T-helper 2 cell treated with Interferon-gamma antibody and Interleukin-4, amounts not matched to agents 5 μg/mL and 100 μg/mL, for 36 hours (primary cell): ENCODE measurements at regions not wholly inside any gene's neighbourhood (a gene's known extent, or its start where the extent isn't known, plus 50 kb on each side); places are given as distances from the start of the nearest gene placed in this dataset.

Experiments used
- DNase-seq: peaks from one replicate; pipeline ENCODE4 v3.0.0; 2021; ENCODE audit warnings: low spot score
- H3K27ac Mint-ChIP-seq: one replicate; pipeline ENCODE4 v1.8.0; 2021; ENCODE audit warnings: mild to moderate bottlenecking, mixed read lengths
- H3K27me3 Mint-ChIP-seq: one replicate; pipeline ENCODE4 v1.8.0; 2021; ENCODE audit warnings: low read depth, mixed read lengths
- H3K36me3 Mint-ChIP-seq: one replicate; pipeline ENCODE4 v1.8.0; 2021; ENCODE audit warnings: low read depth, mixed read lengths
- H3K4me1 Mint-ChIP-seq: one replicate; pipeline ENCODE4 v1.8.0; 2021; ENCODE audit warnings: low read depth, mixed read lengths
- H3K4me3 Mint-ChIP-seq: one replicate; pipeline ENCODE4 v1.8.0; 2022; ENCODE audit warnings: mild to moderate bottlenecking, moderate library complexity, mixed read lengths
- H3K9me3 Mint-ChIP-seq: one replicate; pipeline ENCODE4 v1.8.0; 2021; ENCODE audit warnings: mixed read lengths

DNA sequence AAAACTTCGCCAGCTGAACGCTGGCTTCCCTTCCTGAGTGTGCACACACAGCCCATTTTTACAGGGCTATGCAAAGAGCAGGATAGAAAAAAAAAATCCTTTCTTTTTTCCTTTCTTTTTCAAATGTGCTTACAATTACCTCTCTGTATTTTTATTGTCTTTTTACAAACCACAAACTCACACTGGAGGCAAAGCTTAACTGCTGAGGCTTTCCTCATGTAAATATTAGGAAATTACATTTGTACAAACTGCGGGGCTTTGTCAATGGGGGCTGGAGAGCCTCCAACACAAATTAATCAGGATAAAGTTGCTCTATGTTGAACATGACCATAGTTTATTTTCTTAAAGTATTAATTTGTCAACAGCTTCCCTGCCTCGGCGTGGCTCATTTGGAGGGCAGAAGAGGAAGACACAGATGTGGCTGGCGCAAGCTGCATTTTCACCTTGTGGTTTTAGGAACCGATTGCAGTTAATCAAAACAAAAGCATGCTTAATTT is 411.7 kb upstream of the MKI67 start:
- Mint-ChIP-seq H3K9me3 (no peaks in the 10 kb centered on the region), H3K4me1 (no peaks in the 10 kb centered on the region), H3K4me3 (no peak overlapping the region), H3K36me3 (no peaks in the 10 kb centered on the region), H3K27me3 (peaks cover 52% of the 10 kb centered on the region), H3K27ac (no peak overlapping the region)
- no peak for DNase-seq

DNA sequence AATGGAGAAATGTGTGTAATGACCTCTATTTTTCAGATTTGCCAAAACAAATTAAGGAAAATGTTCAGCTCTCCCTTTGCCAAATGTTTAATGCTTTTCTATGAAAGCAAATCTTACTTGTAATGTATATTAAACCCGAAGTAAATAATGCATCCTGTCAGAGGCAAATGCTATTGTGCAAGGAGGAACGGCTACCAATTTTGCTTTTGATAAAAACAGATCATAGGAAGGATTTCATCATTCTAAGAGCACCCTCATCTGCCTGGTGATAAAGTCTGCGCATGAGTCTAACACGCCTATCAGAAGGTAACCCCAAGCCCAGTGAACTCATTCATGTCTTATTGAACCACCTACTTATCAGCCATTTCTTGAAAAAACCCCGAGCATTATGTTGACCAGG is 412.4 kb upstream of the MKI67 start:
- DNase-seq: no peak
- no peak overlapping the region for H3K27ac Mint-ChIP-seq
- H3K9me3 Mint-ChIP-seq: no peaks in the 10 kb centered on the region
- peaks cover 53% of the 10 kb centered on the region for H3K27me3 Mint-ChIP-seq
- H3K4me1 Mint-ChIP-seq: no peaks in the 10 kb centered on the region
- H3K4me3 Mint-ChIP-seq: no peak overlapping the region
- H3K36me3 Mint-ChIP-seq: no peaks in the 10 kb centered on the region

DNA sequence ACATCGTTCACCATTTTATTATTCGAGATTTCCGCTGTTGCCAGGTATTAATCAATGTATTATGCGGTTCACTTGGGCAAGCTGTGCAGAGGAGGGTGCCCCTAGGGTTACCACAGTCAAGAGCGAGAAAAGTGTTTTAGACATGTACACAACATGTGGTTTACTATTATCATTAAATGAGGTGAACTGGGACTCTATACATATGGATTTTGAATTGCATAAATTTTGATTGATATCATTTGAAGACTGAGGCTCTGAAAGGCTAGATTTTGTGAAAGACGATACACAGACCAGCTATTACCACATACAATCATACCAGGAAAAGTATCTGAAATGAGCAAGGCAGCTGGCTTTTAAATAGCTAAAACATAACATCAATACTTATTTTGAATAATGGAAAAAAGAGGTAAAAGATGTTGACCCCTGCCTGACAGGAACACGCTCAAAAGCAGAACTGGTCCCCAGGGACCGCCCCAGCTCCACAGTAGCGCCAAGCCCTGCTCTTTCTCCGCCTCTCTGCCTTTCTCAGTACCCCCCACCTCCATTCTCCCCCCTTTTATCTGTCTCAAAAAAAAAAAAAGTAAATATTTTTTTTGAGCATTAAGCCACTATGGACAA is 413.4 kb upstream of the MKI67 start:
- H3K4me3 Mint-ChIP-seq: no peak overlapping the region
- H3K9me3 Mint-ChIP-seq: no peaks in the 10 kb centered on the region
- H3K27ac Mint-ChIP-seq: no peak overlapping the region
- no peaks in the 10 kb centered on the region for H3K36me3 Mint-ChIP-seq
- no peaks in the 10 kb centered on the region for H3K4me1 Mint-ChIP-seq
- peaks cover 53% of the 10 kb centered on the region for H3K27me3 Mint-ChIP-seq
- DNase-seq: no peak

DNA sequence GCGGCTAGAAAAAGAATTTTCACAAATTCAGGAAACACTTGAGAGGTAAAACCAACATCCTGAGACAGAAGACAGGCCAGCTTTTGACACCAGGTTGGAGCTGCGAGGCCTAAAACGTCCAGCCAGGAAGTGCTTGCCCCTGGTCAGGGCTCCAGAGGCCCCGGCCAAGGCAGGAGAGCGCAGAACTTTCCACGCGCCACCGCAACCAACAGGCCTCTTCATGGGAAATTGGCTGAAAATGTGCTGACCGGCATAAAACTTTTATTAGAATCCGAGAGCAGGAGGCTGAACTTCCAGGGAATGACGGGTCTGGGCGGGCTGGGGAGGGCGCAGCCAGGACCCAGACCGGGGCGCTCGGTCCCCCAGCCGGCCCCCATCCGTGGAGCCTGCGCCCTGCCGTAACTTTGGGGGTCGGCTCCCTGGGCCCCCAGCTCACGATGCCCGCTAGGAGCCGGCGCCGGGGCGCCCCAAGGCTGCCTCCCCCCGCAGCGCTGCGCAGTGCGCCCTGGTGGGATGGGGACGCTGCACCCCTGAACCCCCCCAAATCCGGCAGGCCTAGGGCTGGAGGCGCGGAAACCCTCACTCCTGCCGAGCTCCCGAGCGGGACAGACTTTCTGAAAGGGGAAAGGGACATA is 414.0 kb upstream of the MKI67 start:
- H3K9me3 Mint-ChIP-seq: no peaks in the 10 kb centered on the region
- H3K4me3 Mint-ChIP-seq: no peak overlapping the region
- H3K4me1 Mint-ChIP-seq: no peaks in the 10 kb centered on the region
- no peak for DNase-seq
- H3K27me3 Mint-ChIP-seq: peaks cover 53% of the 10 kb centered on the region
- H3K36me3 Mint-ChIP-seq: no peaks in the 10 kb centered on the region
- H3K27ac Mint-ChIP-seq: no peak overlapping the region

DNA sequence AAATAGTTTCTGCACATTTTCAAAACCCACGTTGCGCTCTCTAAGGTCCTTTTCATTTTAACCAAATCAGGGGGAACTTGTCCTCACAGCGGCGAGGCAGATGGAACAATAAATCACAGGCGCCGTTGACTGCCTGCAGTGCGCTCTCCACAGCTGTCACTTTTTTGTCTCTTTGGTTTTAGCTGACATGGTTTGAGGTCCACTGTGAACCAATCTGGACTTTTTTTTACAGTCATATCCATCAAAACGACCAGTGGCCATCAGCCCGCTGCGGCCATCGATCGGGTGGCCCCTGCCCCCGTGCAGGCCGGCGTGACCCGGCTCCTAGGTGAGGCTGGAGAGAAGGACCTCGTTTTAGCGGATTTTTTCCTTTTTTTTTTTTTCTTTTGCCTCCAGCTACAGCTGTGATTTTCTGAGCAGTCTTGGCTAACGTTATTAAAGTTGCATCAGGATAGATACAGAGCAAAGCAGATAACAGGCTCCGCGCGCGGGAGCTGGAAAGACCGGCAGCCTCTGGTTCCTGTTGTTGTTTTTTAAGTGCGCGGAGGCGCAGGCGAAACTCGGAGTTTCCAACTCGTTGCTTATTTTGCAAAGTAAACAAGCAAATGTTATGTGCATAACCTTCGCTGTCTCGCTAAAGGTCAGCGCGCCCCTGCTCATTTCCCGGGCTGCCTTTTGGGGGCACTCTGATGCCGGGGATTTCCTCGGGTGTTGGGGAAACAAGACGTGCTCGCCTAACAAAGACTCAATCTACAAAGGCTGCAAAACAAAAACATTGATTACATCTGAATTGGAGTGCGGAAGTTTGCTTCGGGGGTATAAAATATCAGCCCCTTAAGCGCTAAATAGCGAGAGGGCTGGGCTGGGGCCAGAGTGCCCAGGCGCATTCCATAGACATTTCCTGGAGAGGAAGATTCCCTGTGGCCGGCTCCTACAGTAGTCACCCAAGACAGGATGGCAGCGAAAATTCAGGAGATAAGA is 414.8 kb upstream of the MKI67 start:
- Mint-ChIP-seq H3K27me3 (peaks cover 51% of the 10 kb centered on the region), H3K27ac (no peak overlapping the region), H3K4me1 (no peaks in the 10 kb centered on the region), H3K9me3 (no peaks in the 10 kb centered on the region), H3K36me3 (no peaks in the 10 kb centered on the region), H3K4me3 (no peak overlapping the region)
- DNase-seq: no peak

DNA sequence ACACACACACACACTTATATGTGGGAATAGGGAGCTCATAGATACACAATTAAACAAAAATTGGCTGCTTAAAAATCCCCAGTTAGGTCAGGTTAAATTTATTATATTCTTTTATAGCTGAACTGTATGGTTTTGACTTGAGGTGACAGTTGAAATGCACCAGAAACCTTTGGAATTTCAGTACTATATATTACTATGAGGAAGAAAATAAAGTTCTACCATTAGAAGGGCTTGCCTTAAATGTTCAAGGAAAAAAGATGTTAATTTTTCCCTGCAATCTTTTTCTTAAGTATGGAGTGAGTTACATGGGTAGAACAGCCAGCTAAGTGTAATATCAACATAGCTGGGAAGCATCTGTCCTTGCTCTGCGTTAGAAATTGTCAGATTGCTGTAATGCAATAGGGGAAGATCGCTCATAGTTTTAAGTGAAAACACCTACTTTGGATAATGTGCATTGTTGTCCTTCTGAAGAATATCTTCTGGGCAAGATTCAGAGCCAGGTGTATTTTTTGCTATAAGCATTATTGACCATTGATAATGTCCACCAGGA is 415.8 kb upstream of the MKI67 start:
- Mint-ChIP-seq H3K4me3 (no peak overlapping the region), H3K36me3 (no peaks in the 10 kb centered on the region), H3K27me3 (peaks cover 45% of the 10 kb centered on the region), H3K4me1 (no peaks in the 10 kb centered on the region), H3K9me3 (no peaks in the 10 kb centered on the region), H3K27ac (no peak overlapping the region)
- no peak for DNase-seq

DNA sequence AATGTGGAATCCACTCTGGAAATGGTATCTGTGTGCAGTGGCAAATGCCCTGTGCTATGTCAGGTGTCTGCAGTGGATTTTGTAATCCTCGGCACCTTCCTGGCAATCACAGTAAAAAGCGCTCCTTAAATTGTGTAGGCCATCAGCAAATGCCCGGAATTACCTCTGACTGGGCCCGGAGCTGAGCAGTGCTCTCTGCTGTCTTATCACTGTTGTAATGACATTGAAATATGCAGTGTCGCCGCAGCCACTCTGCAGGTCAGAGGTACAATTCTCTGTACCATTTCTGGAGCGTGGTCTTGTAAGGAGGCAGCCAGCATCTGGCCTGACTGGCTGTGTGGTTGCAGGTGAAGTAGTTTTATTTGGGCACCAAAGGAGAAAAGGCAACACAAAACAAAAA is 416.4 kb upstream of the MKI67 start:
- Mint-ChIP-seq H3K4me3 (no peak overlapping the region), H3K9me3 (no peaks in the 10 kb centered on the region), H3K36me3 (no peaks in the 10 kb centered on the region), H3K27ac (no peak overlapping the region), H3K27me3 (peaks cover 43% of the 10 kb centered on the region), H3K4me1 (no peaks in the 10 kb centered on the region)
- DNase-seq: no peak

DNA sequence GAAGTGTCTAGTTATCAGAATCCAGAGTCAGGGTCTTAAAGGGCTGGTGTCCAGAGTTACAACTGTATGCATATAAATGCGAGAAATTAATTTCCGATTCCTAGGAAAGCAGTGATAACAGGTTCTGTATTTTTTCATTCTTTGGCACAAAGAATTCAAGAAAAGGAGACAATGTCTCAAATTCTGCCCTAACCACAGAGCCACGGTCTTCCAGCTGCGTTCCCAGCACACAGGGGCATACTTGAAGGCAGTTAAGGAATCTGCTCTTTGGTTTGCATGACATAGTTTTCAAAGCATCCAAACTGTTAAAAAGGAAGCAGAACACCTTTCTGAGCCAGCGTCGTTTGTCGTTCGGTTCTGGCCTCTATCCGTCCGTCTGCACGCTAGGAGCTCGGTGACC is 416.9 kb upstream of the MKI67 start:
- no peaks in the 10 kb centered on the region for H3K9me3 Mint-ChIP-seq
- no peak for DNase-seq
- no peaks in the 10 kb centered on the region for H3K4me1 Mint-ChIP-seq
- H3K4me3 Mint-ChIP-seq: no peak overlapping the region
- no peaks in the 10 kb centered on the region for H3K36me3 Mint-ChIP-seq
- H3K27ac Mint-ChIP-seq: no peak overlapping the region
- H3K27me3 Mint-ChIP-seq: peaks cover 38% of the 10 kb centered on the region

DNA sequence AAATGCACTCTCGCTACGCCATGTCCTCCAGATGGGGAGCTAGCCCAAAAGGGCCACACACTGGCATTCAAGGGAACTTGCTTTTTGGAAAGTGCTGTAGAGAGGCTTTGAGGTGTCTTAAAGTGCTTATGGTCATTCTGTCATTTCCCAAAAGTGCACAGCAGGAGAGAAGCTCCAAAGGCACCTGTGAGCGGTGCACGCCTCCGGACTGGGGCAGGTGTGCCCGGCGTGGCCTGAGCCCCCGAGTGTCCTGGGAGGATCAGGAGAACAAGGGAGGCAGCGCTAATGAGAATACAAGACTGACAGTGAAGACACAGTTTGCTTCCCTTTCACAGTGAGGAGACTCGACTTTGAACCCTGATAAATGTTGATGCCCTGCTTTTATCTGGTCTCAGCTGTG is 419.0 kb upstream of the MKI67 start:
- no peaks in the 10 kb centered on the region for H3K36me3 Mint-ChIP-seq
- H3K27ac Mint-ChIP-seq: no peak overlapping the region
- H3K9me3 Mint-ChIP-seq: no peaks in the 10 kb centered on the region
- peaks cover 19% of the 10 kb centered on the region for H3K27me3 Mint-ChIP-seq
- H3K4me1 Mint-ChIP-seq: no peaks in the 10 kb centered on the region
- no peak for DNase-seq
- H3K4me3 Mint-ChIP-seq: no peak overlapping the region

DNA sequence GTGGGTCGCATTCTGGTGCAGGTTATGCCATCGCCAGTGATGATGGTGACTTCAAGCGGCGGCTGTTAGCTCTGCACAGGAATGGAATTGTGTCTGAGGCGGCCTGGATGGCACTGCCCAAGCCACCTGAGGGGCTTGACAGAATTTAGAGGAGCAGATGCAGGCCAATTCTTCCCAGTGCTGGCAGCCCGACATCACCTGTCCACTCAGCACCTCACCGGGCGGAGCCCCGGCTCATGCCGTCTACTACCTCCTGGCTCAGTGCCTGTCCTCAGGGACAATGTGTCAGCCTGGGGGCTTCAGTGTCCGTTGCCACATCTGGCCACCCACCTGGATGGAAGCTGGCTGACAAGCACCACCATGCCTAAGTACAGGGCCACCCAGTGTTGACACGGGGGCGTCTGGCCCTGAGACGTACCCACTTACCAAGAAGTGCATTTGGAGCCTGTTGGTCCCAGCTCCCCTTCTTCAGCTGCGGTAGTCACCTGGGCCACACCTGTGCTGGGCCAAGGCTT is 420.5 kb upstream of the MKI67 start:
- Mint-ChIP-seq H3K27me3 (peaks cover 7% of the 10 kb centered on the region), H3K4me1 (no peaks in the 10 kb centered on the region), H3K4me3 (no peak overlapping the region), H3K27ac (no peak overlapping the region), H3K36me3 (no peaks in the 10 kb centered on the region), H3K9me3 (no peaks in the 10 kb centered on the region)
- DNase-seq: no peak

DNA sequence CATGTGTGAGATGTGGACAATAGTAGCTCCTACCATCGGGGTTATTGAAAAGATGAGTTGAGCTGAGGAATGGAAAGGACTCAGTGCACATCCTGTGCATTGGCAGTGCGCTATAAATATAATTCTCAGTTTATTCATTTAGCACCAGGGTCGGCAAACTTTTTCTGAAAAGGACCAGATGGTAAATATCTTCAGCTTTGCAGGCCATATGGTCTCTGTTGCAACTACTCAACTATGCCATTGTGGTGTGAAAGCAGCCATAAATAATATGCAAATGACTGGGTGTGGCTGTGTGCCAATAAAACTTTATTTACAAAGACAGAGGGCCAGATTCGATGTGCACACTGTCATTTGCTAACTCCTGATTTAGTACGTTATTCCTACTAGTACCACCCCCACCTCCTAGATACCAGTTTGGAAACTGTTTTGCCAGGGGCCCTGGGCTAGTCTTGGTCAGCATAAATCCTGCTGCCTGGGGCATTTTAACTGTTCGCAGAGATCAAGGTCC is 422.9 kb upstream of the MKI67 start:
- no peak overlapping the region for H3K4me3 Mint-ChIP-seq
- DNase-seq: no peak
- no peaks in the 10 kb centered on the region for H3K9me3 Mint-ChIP-seq
- H3K27me3 Mint-ChIP-seq: no peaks in the 10 kb centered on the region
- H3K4me1 Mint-ChIP-seq: no peaks in the 10 kb centered on the region
- no peak overlapping the region for H3K27ac Mint-ChIP-seq
- no peaks in the 10 kb centered on the region for H3K36me3 Mint-ChIP-seq

DNA sequence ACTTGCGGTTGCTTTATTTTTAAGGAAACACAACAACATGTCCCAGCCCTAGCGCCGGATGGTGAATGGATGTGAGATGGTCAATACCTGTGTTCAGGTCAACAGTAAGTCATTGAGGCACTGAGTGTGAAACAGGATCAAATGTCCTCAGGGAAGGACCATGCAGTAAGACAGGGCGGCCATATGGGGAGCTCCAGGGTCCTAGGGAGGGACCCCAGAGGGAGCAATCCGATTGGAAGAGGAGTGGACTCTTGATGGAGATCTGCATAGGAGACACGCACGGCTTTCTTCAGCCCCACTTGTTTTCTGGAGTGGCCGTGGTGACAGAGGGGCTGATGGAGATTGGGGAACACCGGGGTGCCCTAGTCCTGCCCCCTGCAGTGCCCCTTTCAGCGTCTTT is 423.8 kb upstream of the MKI67 start:
- DNase-seq: no peak
- Mint-ChIP-seq H3K4me3 (no peak overlapping the region), H3K9me3 (no peaks in the 10 kb centered on the region), H3K4me1 (no peaks in the 10 kb centered on the region), H3K27ac (no peak overlapping the region), H3K27me3 (no peaks in the 10 kb centered on the region), H3K36me3 (no peaks in the 10 kb centered on the region)

DNA sequence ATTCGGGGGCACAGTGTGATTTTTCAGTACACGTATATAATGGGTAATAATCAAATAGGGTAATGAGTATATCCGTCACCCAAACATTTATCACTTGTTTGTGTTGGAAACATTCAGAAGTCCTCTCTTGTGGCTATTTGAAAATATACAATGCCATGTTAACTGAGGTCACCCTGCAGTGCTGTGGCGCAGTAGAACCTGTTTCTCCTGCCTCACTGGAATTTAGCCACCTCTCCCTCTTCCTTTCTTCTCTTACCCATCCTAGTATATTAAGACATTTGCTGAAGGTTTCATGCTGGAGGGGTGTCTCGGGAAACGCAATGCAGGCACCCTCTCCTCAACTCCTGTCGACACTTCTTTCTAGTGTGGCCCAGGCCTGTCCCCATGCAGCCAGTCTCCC is 425.3 kb upstream of the MKI67 start:
- DNase-seq: no peak
- no peaks in the 10 kb centered on the region for H3K27me3 Mint-ChIP-seq
- no peaks in the 10 kb centered on the region for H3K4me1 Mint-ChIP-seq
- no peak overlapping the region for H3K4me3 Mint-ChIP-seq
- no peaks in the 10 kb centered on the region for H3K9me3 Mint-ChIP-seq
- no peaks in the 10 kb centered on the region for H3K36me3 Mint-ChIP-seq
- H3K27ac Mint-ChIP-seq: no peak overlapping the region
